ENCODE measurements at regions not wholly inside any gene's neighbourhood (a gene's known extent, or its start where the extent isn't known, plus 50 kb on each side); places are given as distances from the start of the nearest gene placed in this dataset.

GRCh38 chr22:48652796-48653195 is 1174.9 kb downstream of the BRD1 start:
- no peak overlapping the region for H3K27ac ChIP-seq (ENCODE audit: low read length)
- H3F3A ChIP-seq (ENCODE audit: low read length, unreplicated experiment) = no peaks in the 10 kb centered on the region
- BruUV-seq (replicated peaks) = no TSS peak
- POLR2A ChIA-PET (ENCODE audit: unreplicated experiment) = no interaction called here
- no peaks in the 10 kb centered on the region for H3K79me2 ChIP-seq (ENCODE audit: low read length)
- H3K36me3 ChIP-seq (ENCODE audit: low read depth, low read length) = no peaks in the 10 kb centered on the region
- H3K9me3 ChIP-seq (ENCODE audit: low read length) = no peaks in the 10 kb centered on the region
- H3K4me1 ChIP-seq (ENCODE audit: insufficient read depth, low read length) = no peaks in the 10 kb centered on the region
- no peak for ATAC-seq
- no peak overlapping the region for H3K9ac ChIP-seq (ENCODE audit: low read length)
- no peaks in the 10 kb centered on the region for H3K9me2 ChIP-seq (replicated peaks; ENCODE audit: low read length)
- H4K20me1 ChIP-seq (ENCODE audit: low read length) = no peaks in the 10 kb centered on the region
- intact Hi-C loops (cut with micrococcal nuclease) = no loop called here
- no peak overlapping the region for H2AFZ ChIP-seq (ENCODE audit: low read length)
- no peak for DNase-seq
- H3K4me3 ChIP-seq (ENCODE audit: low read length) = no peak overlapping the region
- TF ChIP-seq, protein P1, sequence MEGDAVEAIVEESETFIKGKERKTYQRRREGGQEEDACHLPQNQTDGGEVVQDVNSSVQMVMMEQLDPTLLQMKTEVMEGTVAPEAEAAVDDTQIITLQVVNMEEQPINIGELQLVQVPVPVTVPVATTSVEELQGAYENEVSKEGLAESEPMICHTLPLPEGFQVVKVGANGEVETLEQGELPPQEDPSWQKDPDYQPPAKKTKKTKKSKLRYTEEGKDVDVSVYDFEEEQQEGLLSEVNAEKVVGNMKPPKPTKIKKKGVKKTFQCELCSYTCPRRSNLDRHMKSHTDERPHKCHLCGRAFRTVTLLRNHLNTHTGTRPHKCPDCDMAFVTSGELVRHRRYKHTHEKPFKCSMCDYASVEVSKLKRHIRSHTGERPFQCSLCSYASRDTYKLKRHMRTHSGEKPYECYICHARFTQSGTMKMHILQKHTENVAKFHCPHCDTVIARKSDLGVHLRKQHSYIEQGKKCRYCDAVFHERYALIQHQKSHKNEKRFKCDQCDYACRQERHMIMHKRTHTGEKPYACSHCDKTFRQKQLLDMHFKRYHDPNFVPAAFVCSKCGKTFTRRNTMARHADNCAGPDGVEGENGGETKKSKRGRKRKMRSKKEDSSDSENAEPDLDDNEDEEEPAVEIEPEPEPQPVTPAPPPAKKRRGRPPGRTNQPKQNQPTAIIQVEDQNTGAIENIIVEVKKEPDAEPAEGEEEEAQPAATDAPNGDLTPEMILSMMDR (conservative IDR thresholded peaks at IDR 0.05; ENCODE audit: low read depth, low read length) = no peak
- no peak for TF ChIP-seq EZH2phosphoT487 (IDR thresholded peaks at IDR 0.05; ENCODE audit: borderline replicate concordance, low read length)
- TF ChIP-seq EZH2 (IDR thresholded peaks at IDR 0.05; ENCODE audit: low read length, unreplicated experiment) = no peak
- no peak overlapping the region for H3K4me2 ChIP-seq (ENCODE audit: low read length)
- no peaks in the 10 kb centered on the region for H3K27me3 ChIP-seq (ENCODE audit: low read length)
- CTCF ChIA-PET = no interaction called here

GRCh38 chr22:48651981-48652538 is 1175.6 kb downstream of the BRD1 start:
- Histone ChIP-seq H3K4me1 (ENCODE audit: insufficient read depth, low read length) (no peaks in the 10 kb centered on the region), H3K27ac (ENCODE audit: low read length) (no peak overlapping the region), H3K4me3 (ENCODE audit: low read length) (no peak overlapping the region), H3K9ac (ENCODE audit: low read length) (no peak overlapping the region), H3K36me3 (ENCODE audit: low read depth, low read length) (no peaks in the 10 kb centered on the region), H3F3A (ENCODE audit: low read length, unreplicated experiment) (no peaks in the 10 kb centered on the region), H3K27me3 (ENCODE audit: low read length) (no peaks in the 10 kb centered on the region), H3K9me3 (ENCODE audit: low read length) (no peaks in the 10 kb centered on the region), H3K9me2 (replicated peaks; ENCODE audit: low read length) (no peaks in the 10 kb centered on the region), H3K4me2 (ENCODE audit: low read length) (no peak overlapping the region), H3K79me2 (ENCODE audit: low read length) (no peaks in the 10 kb centered on the region), H2AFZ (ENCODE audit: low read length) (no peak overlapping the region), H4K20me1 (ENCODE audit: low read length) (no peaks in the 10 kb centered on the region)
- no peak for DNase-seq
- ATAC-seq = no peak
- TF ChIP-seq, protein P1 (conservative IDR thresholded peaks at IDR 0.05; ENCODE audit: low read depth, low read length) = no peak
- no peak for TF ChIP-seq EZH2 (IDR thresholded peaks at IDR 0.05; ENCODE audit: low read length, unreplicated experiment)
- no peak for TF ChIP-seq EZH2phosphoT487 (IDR thresholded peaks at IDR 0.05; ENCODE audit: borderline replicate concordance, low read length)
- POLR2A ChIA-PET (ENCODE audit: unreplicated experiment) = no interaction called here
- CTCF ChIA-PET = no interaction called here
- intact Hi-C loops (cut with micrococcal nuclease) = no loop called here
- no TSS peak for BruUV-seq (replicated peaks)

GRCh38 chr22:48651036-48651890 is 1176.4 kb downstream of the BRD1 start:
- H3K4me3 ChIP-seq (ENCODE audit: low read length) = no peak overlapping the region
- no peaks in the 10 kb centered on the region for H3K79me2 ChIP-seq (ENCODE audit: low read length)
- no peak overlapping the region for H2AFZ ChIP-seq (ENCODE audit: low read length)
- H3K9ac ChIP-seq (ENCODE audit: low read length) = no peak overlapping the region
- BruUV-seq (replicated peaks) = no TSS peak
- intact Hi-C loops (cut with micrococcal nuclease) = no loop called here
- no peaks in the 10 kb centered on the region for H3K36me3 ChIP-seq (ENCODE audit: low read depth, low read length)
- ChIA-PET POLR2A (ENCODE audit: unreplicated experiment) (no interaction called here), CTCF (no interaction called here)
- no peaks in the 10 kb centered on the region for H3K9me2 ChIP-seq (replicated peaks; ENCODE audit: low read length)
- no peaks in the 10 kb centered on the region for H4K20me1 ChIP-seq (ENCODE audit: low read length)
- TF ChIP-seq EZH2 (IDR thresholded peaks at IDR 0.05; ENCODE audit: low read length, unreplicated experiment) = no peak
- TF ChIP-seq, protein P1 (conservative IDR thresholded peaks at IDR 0.05; ENCODE audit: low read depth, low read length) = no peak
- TF ChIP-seq EZH2phosphoT487 (IDR thresholded peaks at IDR 0.05; ENCODE audit: borderline replicate concordance, low read length) = no peak
- ATAC-seq (no peak), DNase-seq (no peak)
- H3K27me3 ChIP-seq (ENCODE audit: low read length) = no peaks in the 10 kb centered on the region
- H3F3A ChIP-seq (ENCODE audit: low read length, unreplicated experiment) = no peaks in the 10 kb centered on the region
- no peaks in the 10 kb centered on the region for H3K4me1 ChIP-seq (ENCODE audit: insufficient read depth, low read length)
- no peak overlapping the region for H3K4me2 ChIP-seq (ENCODE audit: low read length)
- H3K27ac ChIP-seq (ENCODE audit: low read length) = no peak overlapping the region
- no peaks in the 10 kb centered on the region for H3K9me3 ChIP-seq (ENCODE audit: low read length)

Data from PC-3 (cell line).